ENCODE measurements at regions not wholly inside any gene's neighbourhood (a gene's known extent, or its start where the extent isn't known, plus 50 kb on each side); places are given as distances from the start of the nearest gene placed in this dataset.

GRCh38 chr4:129220254-129220653 is 124.3 kb downstream of the C4orf33 start:
- ChIA-PET POLR2A (ENCODE audit: unreplicated experiment) (no interaction called here), CTCF (no interaction called here)
- dilution Hi-C loops (cut with HindIII; ENCODE audit: low sequenced_read_pairs, unreplicated experiment), result no loop called here
- DNase-seq (no peak), ATAC-seq (ENCODE audit: low read depth) (no peak)
- TF ChIP-seq USF2 (IDR thresholded peaks at IDR 0.05; ENCODE audit: low read depth, low read length), result no peak
- TF ChIP-seq POLR2A (IDR thresholded peaks at IDR 0.05; ENCODE audit: low read depth, low read length), result no peak
- TF ChIP-seq CEBPB (IDR thresholded peaks at IDR 0.05; ENCODE audit: low read depth, low read length), result no peak
- TF ChIP-seq MXI1 (IDR thresholded peaks at IDR 0.05; ENCODE audit: borderline replicate concordance, low read depth, low read length), result no peak
- TF ChIP-seq NFE2L2 (IDR thresholded peaks at IDR 0.05; ENCODE audit: low read depth, low read length), result no peak
- no peak for TF ChIP-seq RAD21 (IDR thresholded peaks at IDR 0.05; ENCODE audit: low read length)
- no peak for TF ChIP-seq ELK1 (IDR thresholded peaks at IDR 0.05; ENCODE audit: borderline replicate concordance, low read depth, low read length)
- no peak for TF ChIP-seq CHD1 (IDR thresholded peaks at IDR 0.05; ENCODE audit: low read depth, low read length)
- H3K4ac ChIP-seq (ENCODE audit: low read depth, low read length), result no peak overlapping the region
- H2BK15ac ChIP-seq (ENCODE audit: low read depth, low read length), result no peak overlapping the region
- H3K4me1 ChIP-seq (ENCODE audit: control insufficient read depth, insufficient read depth, low read length), result no peaks in the 10 kb centered on the region
- no peaks in the 10 kb centered on the region for H3K36me3 ChIP-seq (ENCODE audit: control insufficient read depth, insufficient read depth, low read length)
- in situ Hi-C loops (cut with MboI; ENCODE audit: low sequenced_read_pairs), result no loop called here
- H3K9ac ChIP-seq (ENCODE audit: low read depth, low read length), result no peak overlapping the region
- H2AK5ac ChIP-seq (ENCODE audit: low read depth, low read length), result no peak overlapping the region
- H4K20me1 ChIP-seq (ENCODE audit: insufficient read depth, low read length), result no peaks in the 10 kb centered on the region
- no peak overlapping the region for H3K14ac ChIP-seq (replicated peaks; ENCODE audit: low read depth, low read length)
- WGBS, 2 experiments (ENCODE audit: extremely low coverage in 2 of 2, insufficient read length in 1 of 2), result no CpG with 5 or more reads among the region's 1 CpG
- no peak overlapping the region for H4K8ac ChIP-seq (ENCODE audit: low read depth in 2 of 2, low read length in 2 of 2)
- H3K9me1 ChIP-seq (ENCODE audit: insufficient read depth, low read length), result no peaks in the 10 kb centered on the region
- no peak overlapping the region for H4K91ac ChIP-seq (ENCODE audit: insufficient read depth, low read depth, low read length)
- H3K4me3 ChIP-seq (ENCODE audit: insufficient read depth, low read depth, low read length), result no peak overlapping the region
- no peak overlapping the region for H2BK5ac ChIP-seq (ENCODE audit: low read depth, low read length, poor library complexity, severe bottlenecking)
- H3K18ac ChIP-seq (ENCODE audit: low read depth, low read length), result no peak overlapping the region
- no TSS peak for BruUV-seq (replicated peaks)
- H3K27ac ChIP-seq (ENCODE audit: insufficient read depth, low read length), result no peak overlapping the region
- H2BK120ac ChIP-seq (ENCODE audit: low read depth, low read length), result no peak overlapping the region
- no peak overlapping the region for H2AK9ac ChIP-seq (replicated peaks; ENCODE audit: low read depth, low read length, poor library complexity)
- no peak overlapping the region for H3K23ac ChIP-seq (ENCODE audit: low read depth, low read length)
- no peak overlapping the region for H4K5ac ChIP-seq (ENCODE audit: low read depth, low read length)
- H3K56ac ChIP-seq (ENCODE audit: extremely low read depth, insufficient read depth, low read length), result no peak overlapping the region; the same call in 1 of the 2 replicates
- no peak overlapping the region for H3K4me2 ChIP-seq (ENCODE audit: low read depth, low read length)
- intact Hi-C loops (cut with micrococcal nuclease), result no loop called here
- H3K9me3 ChIP-seq (ENCODE audit: control insufficient read depth, insufficient read depth, low read length), result no peaks in the 10 kb centered on the region
- H3K79me1 ChIP-seq (ENCODE audit: low read depth in 1 of 2, low read length in 2 of 2), result no peaks in the 10 kb centered on the region
- no peaks in the 10 kb centered on the region for H3K27me3 ChIP-seq (ENCODE audit: control insufficient read depth, insufficient read depth, low read length)
- no peak overlapping the region for H2BK20ac ChIP-seq (ENCODE audit: low read depth, low read length)
- H2AFZ ChIP-seq (replicated peaks; ENCODE audit: low read length, poor library complexity), result no peak overlapping the region

Measured in IMR-90 (cell line).